Activated T-helper 2 cell treated with anti-CD3 and anti-CD28 coated beads, Interferon-gamma antibody, Interleukin-2, Interleukin-4, amounts not matched to agents 10 μg/mL and 5 μg/mL and 100 μg/mL, durations not matched to agents 14 hours and 24 hours and 36 hours (primary cell): ENCODE measurements at regions not wholly inside any gene's neighbourhood (a gene's known extent, or its start where the extent isn't known, plus 50 kb on each side); places are given as distances from the start of the nearest gene placed in this dataset.

ENCODE experiments used
- DNase-seq: peaks from one replicate; pipeline ENCODE4 v3.0.0; 2021; ENCODE audit warnings: low spot score
- H3K27ac Mint-ChIP-seq: one replicate; pipeline ENCODE4 v1.8.0; 2021; ENCODE audit warnings: mixed read lengths
- H3K27me3 Mint-ChIP-seq: one replicate; pipeline ENCODE4 v1.8.0; 2021; ENCODE audit warnings: low read depth, mixed read lengths
- H3K36me3 Mint-ChIP-seq: one replicate; pipeline ENCODE4 v1.8.0; 2021; ENCODE audit warnings: low read depth, mixed read lengths
- H3K4me1 Mint-ChIP-seq: one replicate; pipeline ENCODE4 v1.8.0; 2021; ENCODE audit warnings: low read depth, mixed read lengths
- H3K4me3 Mint-ChIP-seq: one replicate; pipeline ENCODE4 v1.8.0; 2021; ENCODE audit warnings: low read depth, mild to moderate bottlenecking, moderate library complexity, mixed read lengths
- H3K9me3 Mint-ChIP-seq: one replicate; pipeline ENCODE4 v1.8.0; 2021; ENCODE audit warnings: mixed read lengths
- intact Hi-C: fragments of 100-400 bp; cut with micrococcal nuclease; formaldehyde crosslinking; loops from one replicate; pipeline ENCODE4 v1.15.1; 2023

DNA sequence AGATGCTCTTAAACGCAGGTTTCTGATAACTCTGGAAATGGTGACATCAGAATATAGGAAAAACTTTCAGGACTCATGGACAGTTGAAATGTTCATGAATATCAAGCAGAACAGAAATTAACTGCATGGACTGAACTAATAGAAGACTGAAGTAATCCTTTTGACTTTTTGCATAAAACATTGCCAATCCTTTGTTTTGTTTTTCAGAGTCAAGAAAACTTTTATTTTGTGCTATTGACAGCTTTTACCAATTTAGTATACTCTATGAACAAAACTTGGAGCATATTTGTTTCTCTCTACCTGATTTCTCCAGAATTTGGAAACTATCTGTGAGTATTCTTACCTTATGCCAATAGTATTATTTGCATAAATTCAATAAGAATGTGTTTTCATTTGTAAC is 61.2 kb upstream of the HMX1 start:
- no peak overlapping the region for H3K27ac Mint-ChIP-seq

DNA sequence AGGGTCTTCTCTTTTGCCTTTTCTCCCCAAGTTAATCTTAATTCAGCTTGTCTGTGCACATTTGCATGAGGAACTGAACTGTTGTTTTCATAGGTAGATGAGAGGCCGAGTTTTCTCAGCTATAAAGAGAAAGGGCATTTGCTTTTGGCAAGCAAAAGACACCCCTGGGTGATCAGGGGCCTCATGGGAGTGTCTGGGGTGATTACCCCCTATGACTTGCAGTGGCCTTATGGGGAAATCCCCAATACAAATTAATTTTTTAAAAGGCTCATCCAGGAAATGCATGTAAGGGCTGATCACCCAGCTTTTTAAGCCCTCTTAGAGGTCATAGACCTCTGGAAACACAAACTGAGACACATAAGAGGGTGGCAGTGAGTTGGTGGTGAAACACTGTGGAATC is 56.4 kb upstream of the HMX1 start:
- no peak overlapping the region for H3K4me3 Mint-ChIP-seq
- H3K4me1 Mint-ChIP-seq, result no peaks in the 10 kb centered on the region
- no peaks in the 10 kb centered on the region for H3K27me3 Mint-ChIP-seq
- DNase-seq, result no peak
- intact Hi-C loops, result no loop called here
- peaks cover 8% of the 10 kb centered on the region for H3K9me3 Mint-ChIP-seq
- H3K36me3 Mint-ChIP-seq, result no peaks in the 10 kb centered on the region
- H3K27ac Mint-ChIP-seq, result no peak overlapping the region

More for the DNA sequence above, 61.2 kb upstream of the HMX1 start:
- Mint-ChIP-seq H3K4me3 (no peak overlapping the region), H3K4me1 (no peaks in the 10 kb centered on the region), H3K36me3 (no peaks in the 10 kb centered on the region), H3K27me3 (no peaks in the 10 kb centered on the region), H3K9me3 (peaks cover 12% of the 10 kb centered on the region)
- no peak for DNase-seq
- intact Hi-C loops, result no loop called here

DNA sequence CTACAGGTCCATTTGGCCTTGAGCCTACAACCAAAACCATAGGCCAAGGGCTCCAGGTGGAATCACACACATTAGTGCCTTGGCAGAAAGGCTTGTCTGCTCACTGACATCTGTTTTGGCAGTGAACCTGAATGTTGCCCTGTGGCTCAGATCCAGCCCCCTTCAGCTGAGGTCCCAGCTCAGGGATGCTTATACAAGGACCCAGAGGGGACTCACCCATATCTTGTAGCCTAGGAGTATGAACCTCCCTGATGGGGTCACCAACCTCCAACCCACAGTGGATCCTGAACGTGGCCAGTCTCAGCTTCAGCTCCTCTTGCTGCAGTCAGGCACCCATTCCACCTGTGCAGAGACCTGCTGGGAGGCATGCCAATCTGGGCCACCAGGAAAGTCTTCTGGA is 50.8 kb upstream of the HMX1 start:
- Mint-ChIP-seq H3K9me3 (peaks cover 8% of the 10 kb centered on the region), H3K4me3 (no peak overlapping the region), H3K27ac (no peak overlapping the region), H3K36me3 (no peaks in the 10 kb centered on the region), H3K4me1 (no peaks in the 10 kb centered on the region), H3K27me3 (no peaks in the 10 kb centered on the region)
- intact Hi-C loops, result no loop called here
- DNase-seq, result no peak

DNA sequence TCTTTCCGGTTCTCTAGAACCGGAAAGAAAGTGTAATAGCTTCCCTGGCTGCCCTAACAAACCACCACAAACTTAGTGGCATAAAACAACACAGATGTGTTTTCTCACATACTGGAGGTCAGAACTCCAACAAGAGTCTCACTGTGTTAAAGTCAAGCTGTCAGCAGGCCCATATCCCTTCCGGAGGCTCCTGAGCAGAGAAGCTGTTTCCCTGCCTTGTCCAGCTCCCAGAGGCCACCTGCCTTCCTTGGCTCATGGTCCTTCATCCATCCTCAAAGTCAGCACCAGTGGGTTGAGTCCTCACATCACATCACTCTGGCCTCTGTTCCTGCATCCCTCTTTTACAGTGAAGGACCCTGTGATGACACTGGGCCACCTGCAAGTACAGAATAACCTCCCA is 49.8 kb upstream of the HMX1 start:
- Mint-ChIP-seq H3K4me1 (no peaks in the 10 kb centered on the region), H3K4me3 (no peak overlapping the region), H3K9me3 (peaks cover 8% of the 10 kb centered on the region), H3K27ac (no peak overlapping the region), H3K27me3 (no peaks in the 10 kb centered on the region), H3K36me3 (no peaks in the 10 kb centered on the region)
- DNase-seq, result no peak
- intact Hi-C loops, result no loop called here
